ENCODE measurements at regions not wholly inside any gene's neighbourhood (a gene's known extent, or its start where the extent isn't known, plus 50 kb on each side); places are given as distances from the start of the nearest gene placed in this dataset.

- DNase-seq (ENCODE audit: low read depth in 2 of 2): no peak
These were observed 70.7 kb downstream of the RBFOX3 start for GRCh38 chr17:79539944-79540705.

GRCh38 chr17:79538291-79538690 lies 72.6 kb downstream of the RBFOX3 start:
- DNase-seq (ENCODE audit: low read depth in 2 of 2): no peak

- no peak for DNase-seq (ENCODE audit: low read depth in 2 of 2)
These were observed 73.2 kb downstream of the RBFOX3 start for GRCh38 chr17:79537686-79538085.

- DNase-seq (ENCODE audit: low read depth in 2 of 2): no peak
These were observed 73.8 kb downstream of the RBFOX3 start for GRCh38 chr17:79537061-79537460.

GRCh38 chr17:79536212-79536840 lies 74.5 kb downstream of the RBFOX3 start:
- no peak for DNase-seq (ENCODE audit: low read depth in 2 of 2)

GRCh38 chr17:79535728-79536025 lies 75.2 kb downstream of the RBFOX3 start:
- no peak for DNase-seq (ENCODE audit: low read depth in 2 of 2)

- no peak for DNase-seq (ENCODE audit: low read depth in 2 of 2)
These were observed 75.8 kb downstream of the RBFOX3 start for GRCh38 chr17:79534851-79535727.

GRCh38 chr17:79534111-79534510 lies 76.7 kb downstream of the RBFOX3 start:
- DNase-seq (ENCODE audit: low read depth in 2 of 2): no peak

GRCh38 chr17:79533116-79533515 lies 77.7 kb downstream of the RBFOX3 start:
- DNase-seq (ENCODE audit: low read depth in 2 of 2): no peak

GRCh38 chr17:79532107-79532790 lies 78.6 kb downstream of the RBFOX3 start:
- DNase-seq (ENCODE audit: low read depth in 2 of 2): no peak

GRCh38 chr17:79531191-79532095 lies 79.4 kb downstream of the RBFOX3 start:
- DNase-seq (ENCODE audit: low read depth in 2 of 2): no peak

- no peak for DNase-seq (ENCODE audit: low read depth in 2 of 2)
These were observed 80.3 kb downstream of the RBFOX3 start for GRCh38 chr17:79530361-79531105.

GRCh38 chr17:79529661-79530081 lies 81.2 kb downstream of the RBFOX3 start:
- no peak for DNase-seq (ENCODE audit: low read depth in 2 of 2)

GRCh38 chr17:79528592-79529125 lies 82.2 kb downstream of the RBFOX3 start:
- DNase-seq (ENCODE audit: low read depth in 2 of 2): no peak

GRCh38 chr17:79527306-79527705 lies 83.5 kb downstream of the RBFOX3 start:
- DNase-seq (ENCODE audit: low read depth in 2 of 2): no peak

- no peak for DNase-seq (ENCODE audit: low read depth in 2 of 2)
These were observed 84.8 kb downstream of the RBFOX3 start for GRCh38 chr17:79525793-79526677.

GRCh38 chr17:79524213-79525187 lies 86.4 kb downstream of the RBFOX3 start:
- no peak for DNase-seq (ENCODE audit: low read depth in 2 of 2)

- DNase-seq (ENCODE audit: low read depth in 2 of 2): no peak
These were observed 88.4 kb downstream of the RBFOX3 start for GRCh38 chr17:79522414-79522813.
